Left renal pelvis (tissue), 4 donors: ENCODE measurements at regions not wholly inside any gene's neighbourhood (a gene's known extent, or its start where the extent isn't known, plus 50 kb on each side); places are given as distances from the start of the nearest gene placed in this dataset.
"Not testable (repeated sequence)": the region's sequence is repeated elsewhere in the genome, so short reads cannot be mapped to it uniquely, and the experiment has no call there.

Source experiments
- DNase-seq, 4 donors: peaks; one replicate each; pipeline ENCODE4 v3.0.0-alpha.2; 2013; ENCODE audit warnings: low read depth in 4 of 4, low spot score in 3 of 4

DNA sequence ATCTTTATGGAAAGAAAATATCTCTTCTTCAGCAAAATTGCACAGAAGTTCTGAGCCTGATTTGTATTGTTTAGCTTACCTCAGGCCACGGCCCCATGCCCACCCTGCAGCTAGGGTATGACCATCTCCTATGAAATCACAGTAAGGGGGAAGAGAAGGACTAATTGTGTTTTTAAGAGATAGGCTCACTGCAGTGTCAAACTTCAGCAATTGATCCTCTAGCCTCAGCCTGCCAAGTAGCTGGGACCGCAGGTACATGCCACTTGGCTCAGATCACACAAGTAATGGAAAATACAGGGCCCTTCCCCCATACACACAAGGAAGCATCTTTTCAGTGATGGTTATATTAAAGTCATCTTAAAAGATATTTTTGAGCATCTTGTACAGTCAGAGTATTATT, 60.0 kb downstream of the DMAC1 start:
- no peak for DNase-seq

DNA sequence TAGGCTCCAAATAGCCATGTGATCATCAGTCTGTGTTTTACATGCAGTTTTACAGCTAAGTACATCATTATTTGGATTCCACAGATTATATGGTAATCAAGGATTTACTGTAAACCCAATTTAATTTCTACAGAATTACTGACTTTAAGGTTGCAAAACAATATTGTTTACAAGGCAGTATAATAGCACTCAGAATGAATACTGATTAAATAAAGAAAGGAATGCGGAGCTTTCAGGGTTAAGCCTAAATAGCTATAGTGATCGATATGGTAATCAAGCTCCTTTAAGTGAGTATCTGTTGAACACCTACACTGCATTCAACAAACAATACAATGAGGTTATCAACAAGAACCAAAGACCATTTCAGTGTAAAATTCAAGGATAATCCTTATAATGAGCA, 64.3 kb downstream of the DMAC1 start:
- DNase-seq = no peak

DNA sequence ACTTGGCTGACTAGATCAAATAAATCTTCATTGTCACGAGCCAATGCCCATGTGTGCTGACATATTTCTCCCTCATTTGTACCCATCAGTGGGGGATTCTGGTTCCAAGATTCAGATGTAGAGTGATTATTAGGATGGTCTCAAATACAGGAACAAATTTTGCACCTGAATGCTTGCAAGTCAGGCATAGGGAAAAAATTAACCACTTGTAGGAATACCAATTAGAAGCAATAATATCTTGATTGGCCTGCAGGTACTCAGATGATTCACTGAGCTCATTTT, 69.5 kb downstream of the DMAC1 start:
- DNase-seq = no peak

DNA sequence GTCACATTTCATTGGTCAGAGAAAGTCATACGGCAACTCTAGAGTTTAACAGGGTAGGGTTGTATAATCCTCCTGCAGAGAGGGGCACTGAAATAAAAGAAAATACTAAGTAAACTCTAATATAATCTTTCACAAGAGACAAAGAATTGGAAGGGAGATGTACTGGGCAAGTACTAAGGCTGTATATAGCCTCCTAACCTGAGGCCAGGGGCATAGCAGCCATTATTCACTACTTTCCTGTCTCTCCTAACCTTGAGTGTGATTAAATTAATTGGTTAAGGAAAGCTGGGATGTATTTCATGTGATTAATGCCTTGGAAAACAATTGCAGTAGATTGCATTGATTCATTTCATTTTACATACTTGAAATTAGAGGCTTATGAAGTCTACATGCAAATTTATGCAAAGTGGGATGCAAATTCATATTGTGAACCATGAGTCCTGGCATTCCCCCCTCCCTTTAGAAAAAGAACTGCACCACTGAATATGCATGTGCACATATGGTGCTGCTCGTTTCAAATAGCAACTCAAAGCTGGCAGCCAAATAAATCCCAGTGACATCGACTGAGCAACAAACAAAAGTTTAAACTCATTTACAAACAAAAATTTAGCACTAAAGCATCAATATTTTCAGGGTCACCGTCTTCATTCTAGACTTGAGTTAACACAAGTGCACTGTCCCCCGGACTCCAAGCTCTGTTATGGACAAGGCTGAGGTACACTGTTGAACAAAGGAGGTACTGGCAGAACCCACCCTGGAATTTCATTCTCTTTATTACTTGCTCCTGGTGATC, 70.0 kb downstream of the DMAC1 start:
- DNase-seq = no peak

DNA sequence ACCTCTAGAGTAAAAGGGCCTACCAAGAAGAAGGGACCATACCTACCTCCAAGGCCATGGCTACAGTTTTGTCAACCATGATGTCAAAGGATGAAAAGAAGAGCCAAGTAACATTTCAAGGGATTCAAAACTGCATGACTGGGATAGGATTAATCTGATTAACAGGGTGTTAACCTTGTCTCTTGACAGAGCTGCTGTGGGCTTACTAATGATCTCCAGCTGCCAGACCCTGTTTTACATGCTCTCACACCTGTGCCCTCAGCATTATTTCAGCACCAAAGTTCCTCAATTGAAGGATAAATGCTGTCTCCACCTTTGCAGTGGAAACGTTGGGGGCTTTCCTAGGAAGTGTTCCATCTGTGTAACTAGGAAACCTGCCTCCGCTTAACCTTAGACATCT, 78.3 kb downstream of the DMAC1 start:
- no peak for DNase-seq

DNA sequence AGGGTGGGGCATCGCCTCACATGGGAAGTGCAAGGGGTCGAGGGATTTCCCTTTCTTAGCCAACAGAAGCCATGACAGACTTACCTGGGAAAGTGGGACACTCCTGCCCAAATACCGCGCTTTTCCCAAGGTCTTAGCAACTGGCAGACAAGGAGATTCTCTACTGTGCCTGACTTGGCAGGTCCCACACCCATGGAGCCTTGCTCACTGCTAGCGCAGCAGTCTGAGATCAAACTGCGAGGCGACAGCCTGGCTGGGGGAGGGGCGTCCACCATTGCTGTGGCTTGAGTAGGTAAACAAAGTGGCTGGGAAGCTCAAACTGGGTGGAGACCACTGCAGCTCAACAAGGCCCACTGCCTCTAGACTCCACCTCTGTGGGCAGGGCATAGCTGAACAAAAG, 86.5 kb downstream of the DMAC1 start:
- not testable (repeated sequence) for DNase-seq

DNA sequence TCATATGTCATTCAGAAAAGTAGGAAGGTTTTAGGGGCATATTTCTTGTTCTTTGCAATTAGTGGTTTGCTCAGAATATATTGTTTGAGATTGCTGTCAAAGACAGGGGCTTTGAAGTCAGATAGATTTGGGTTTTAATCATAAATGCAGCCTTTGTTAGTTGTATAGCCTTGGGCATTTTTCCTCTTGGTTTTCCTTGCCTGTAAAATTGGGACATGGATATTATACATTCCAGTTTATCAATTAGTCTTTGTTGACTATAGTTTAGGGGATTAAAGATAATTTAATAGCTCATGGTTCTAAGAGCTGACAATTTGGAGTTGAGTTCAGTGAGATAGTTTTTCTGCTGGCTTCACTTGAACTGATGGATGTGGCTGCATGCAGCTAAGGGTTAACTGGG, 88.9 kb downstream of the DMAC1 start:
- no peak for DNase-seq

DNA sequence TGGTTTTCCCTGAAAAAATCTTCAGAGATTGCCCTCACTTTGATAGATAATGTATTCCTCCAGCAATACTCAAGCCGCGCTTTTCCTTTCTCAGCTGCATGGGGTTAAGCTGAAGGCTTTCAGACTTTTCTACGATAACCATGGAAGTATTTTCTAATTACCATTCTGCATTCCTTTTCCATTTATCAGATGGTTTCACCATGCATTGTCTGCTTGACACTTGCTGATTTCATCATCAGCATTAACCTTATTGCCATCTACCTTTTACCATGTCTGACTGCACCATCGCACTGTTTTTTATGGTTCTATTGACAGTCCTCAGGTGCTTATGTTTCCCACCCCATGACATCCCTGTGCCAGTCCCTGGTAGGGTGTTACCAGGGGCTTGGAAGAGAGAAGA, 91.6 kb downstream of the DMAC1 start:
- no peak for DNase-seq

DNA sequence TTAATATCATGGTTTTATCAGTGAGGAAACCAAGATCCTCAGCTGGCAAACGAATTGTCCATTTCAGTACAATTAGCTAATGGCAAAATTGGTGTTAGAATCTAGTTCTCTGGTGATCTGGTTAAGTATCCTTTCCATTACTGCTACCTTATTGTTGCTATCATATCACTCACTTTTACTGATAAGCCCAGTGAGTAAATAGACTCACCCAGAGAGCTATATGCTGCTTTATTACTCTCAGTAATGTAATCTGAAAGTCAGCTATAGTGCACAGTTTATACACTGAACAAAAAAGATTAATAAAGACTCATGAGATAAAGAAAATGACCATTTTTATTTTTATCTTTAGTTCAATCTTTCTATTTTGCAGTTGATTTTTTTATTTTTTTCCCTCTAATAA, 95.0 kb downstream of the DMAC1 start:
- no peak for DNase-seq

DNA sequence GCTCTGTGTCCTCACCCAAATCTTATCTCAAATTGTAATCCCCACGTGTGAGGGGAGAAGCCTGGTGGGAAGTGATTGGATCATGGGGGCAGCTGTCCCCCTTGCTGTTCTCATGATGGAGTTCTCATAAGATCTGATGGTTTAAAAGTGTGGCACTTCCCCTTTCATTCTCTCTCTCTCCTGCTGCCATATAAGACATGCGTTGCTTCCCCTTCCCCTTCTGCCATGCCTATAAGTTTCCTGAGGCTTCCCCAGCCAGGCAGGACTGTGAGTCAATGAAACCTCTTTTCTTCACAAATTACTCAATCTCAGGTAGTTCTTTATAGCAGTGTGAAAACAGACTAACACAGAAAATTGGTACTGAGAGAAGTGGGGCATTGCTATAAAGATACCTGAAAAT, 107.7 kb downstream of the DMAC1 start:
- no peak for DNase-seq

DNA sequence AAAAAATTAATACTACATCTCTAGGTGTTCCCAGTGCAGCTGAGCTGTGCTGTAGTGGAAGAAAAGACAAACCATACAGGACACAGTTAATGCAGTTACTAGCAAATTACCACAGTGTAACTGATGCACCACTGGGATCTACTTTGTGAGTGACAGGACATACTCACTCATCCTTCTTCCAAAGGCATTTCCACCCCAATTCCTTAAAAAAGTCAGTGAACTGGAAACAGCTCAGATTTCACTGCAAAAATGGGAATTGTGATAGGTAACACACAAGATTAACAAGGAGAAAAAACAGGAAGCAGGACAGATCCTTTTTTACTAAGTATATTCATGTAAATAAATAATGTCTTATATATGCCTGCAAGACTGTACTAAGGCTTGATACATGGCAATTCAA, 109.6 kb downstream of the DMAC1 start:
- no peak for DNase-seq

DNA sequence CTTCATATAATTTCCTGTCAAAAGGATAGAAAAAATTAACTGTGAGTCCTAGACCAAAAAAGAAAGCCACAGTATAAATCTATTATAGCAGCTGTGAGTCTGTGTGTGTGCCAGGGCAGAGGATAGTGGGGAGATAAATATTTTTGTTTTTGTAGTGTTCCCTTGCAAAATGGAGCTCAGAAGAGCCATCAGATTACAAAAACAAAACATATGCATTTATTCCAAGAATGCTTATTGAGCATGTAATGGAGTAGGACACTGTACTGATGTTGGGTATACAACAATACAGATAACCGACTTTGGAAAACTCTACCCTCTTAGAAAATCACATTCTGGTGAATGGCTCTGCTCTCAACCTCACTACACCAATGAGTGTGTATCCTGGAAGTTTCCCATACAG, 111.0 kb downstream of the DMAC1 start:
- DNase-seq = no peak

DNA sequence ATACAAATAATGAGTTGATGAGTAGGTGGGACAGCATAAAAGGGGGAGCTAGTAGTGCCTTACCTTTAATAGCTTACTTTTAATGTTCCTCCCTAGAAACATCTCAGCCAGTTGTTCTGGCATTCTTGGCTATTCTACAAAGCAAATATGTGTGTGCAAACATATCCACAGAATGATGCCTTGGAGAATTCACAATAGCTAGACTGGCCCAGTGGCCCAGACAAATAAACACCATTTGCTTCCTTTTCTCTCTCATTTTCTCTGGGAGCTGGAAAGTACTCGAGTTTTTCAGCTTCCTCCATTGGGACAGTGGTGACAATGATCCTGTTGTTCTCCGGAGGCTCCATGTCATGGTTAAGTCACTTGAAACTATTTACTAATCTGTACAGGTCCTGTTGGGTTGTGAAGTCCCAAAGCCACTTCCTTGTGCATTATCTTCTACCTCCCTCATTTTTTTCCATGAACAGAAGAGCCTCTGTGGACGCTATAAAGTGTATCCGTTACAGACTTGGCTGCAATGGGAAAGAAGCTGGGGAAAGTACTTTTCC, 122.9 kb downstream of the DMAC1 start:
- DNase-seq = no peak

DNA sequence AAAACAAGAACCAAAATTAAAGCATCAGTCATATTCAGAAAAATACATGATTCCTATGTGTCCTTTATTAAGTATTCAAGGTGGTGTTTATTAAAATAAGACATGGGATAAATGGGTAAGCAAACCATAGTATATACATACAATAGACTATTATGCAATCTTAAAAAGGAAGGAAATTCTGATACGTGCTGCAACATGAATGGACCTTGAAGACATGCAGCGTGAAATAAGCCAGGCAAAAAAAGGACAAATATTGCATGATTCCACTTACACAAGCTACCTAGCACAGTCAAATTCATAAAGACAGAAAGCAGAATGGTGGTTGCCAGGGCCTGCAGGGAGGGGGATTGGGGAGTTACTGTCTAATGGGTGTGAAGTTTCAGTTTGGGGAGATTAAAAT, 127.7 kb downstream of the DMAC1 start:
- DNase-seq = no peak

DNA sequence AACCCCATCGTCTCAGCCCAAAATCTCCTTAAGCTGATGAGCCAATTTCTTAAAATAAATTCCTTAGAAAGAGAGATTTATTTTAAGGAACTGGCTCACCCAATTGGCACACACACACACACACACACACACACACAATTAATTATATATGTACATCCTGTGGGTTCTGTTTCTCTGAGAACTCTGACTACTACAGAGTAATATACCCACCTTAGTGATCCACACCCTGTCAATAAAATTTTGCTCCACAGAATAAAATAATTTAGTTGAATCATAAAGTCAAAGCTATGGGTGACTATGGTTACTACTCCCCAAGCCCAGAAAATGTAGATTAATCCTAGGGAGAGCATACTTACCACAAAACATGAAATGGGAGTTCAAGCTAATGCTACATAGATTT, 131.0 kb downstream of the DMAC1 start:
- no peak for DNase-seq

DNA sequence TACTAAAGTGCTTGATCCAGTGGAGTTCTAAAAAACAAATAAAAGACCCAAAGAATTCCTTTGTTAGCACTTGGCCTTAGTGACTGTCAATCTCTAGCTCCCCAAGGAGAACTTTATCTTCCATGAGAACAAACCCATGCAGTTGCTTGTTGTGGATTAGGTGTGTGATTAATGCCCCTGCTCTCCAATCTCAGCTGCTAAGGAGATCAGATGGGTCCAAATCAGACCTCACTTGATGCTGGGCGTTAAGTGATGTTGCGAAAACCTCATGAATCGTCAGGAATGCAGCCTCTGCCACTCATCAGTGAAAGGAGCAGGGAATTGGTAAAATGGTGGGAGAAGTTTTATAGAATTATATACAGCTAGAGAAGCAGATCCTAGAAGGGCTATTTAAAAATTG, 133.7 kb downstream of the DMAC1 start:
- DNase-seq = no peak

DNA sequence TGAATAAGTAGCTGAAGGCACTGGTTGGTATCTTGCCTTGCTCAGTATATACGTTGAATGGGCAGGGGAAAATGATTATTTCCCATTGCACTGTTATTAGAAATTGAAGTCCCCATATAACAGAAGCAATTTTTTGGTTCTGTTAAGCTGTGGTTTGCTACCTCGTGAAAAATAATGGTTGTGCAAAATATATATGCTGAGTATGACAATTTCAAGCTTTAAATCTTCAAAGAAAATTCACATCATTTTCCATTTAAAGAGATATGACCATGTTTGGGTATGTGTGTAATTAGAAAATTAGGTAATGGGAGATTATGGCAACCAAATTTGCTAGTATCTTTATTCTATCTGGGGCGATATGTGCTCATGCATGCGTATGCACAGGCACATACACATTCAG, 139.8 kb downstream of the DMAC1 start:
- DNase-seq = no peak

DNA sequence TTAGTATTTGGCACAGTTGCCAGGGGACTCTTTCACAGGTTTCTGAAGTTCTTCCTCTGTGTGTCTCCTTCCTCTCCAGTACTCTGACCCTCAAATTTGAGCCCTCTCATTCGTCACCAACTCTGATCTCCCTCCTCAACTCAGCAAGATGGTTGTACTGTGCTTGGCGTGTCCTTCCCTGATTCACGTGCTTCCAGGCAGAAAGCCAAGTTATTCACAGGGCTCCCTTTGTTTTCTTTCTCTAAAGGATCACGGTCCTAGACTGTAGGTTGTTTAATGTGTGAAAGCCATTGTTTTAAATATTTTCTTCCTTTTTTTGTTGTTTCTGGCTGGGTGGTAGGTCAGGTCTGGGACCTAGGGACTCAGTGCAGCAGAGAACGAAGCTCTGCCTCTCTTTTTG, 142.9 kb downstream of the DMAC1 start:
- DNase-seq = peak in 1 of 4 donors; percentile 7

DNA sequence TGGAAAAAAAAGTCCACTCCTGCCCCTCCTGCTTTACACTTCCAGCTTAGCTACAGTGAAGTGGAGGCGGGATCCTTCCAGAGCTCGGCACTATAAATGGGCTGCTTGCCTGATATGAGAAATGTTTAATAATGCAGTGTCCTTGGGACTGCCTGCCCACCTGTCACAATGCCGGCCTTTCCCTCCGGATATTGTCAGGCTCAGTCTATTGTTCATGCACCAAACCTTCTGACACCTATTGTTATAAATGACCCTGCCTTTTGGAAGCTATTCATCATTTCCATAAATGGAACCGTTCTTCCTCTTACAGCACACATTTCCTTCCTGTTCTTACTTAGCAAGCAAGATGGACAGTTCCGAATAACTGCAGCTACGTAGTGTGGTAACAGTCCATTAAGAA, 146.3 kb downstream of the DMAC1 start:
- DNase-seq = no peak

DNA sequence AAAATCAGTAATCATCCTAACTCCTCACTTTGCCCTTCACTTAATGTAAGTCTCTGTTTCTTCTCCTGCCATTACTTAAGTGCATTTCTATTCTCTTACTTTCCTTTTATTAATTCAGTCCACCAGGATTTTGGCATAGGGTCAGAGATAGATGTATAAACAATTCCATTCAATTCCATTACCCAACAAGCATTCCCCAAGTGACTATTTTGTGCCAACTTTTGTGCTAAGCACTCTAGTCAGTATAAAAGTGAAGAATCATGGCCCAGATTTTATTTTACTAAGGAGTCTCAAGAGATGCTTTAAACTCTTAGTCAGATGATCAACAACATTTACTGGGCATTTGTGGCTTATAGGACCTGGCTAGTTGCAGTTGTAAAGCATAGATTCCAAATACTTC, 159.3 kb downstream of the DMAC1 start:
- DNase-seq = no peak

DNA sequence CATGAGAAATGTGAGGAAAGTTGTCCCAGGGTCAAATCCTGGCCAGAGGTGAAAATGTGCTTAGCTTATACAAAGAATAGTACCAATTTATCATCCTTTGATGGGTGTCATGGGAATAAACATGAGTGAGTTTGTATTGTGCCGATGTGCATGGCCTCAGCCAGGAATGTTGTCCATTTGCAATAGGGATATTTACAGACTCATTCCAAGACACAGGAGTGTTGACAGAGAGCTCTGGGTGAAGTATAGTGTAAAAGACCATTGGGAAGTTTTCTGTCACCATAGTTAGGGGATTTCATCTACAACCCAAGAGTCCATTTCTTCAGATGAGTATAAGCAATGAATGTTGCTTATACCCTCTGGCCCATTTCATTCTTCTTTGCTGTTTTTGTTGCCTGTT, 160.1 kb downstream of the DMAC1 start:
- no peak for DNase-seq

DNA sequence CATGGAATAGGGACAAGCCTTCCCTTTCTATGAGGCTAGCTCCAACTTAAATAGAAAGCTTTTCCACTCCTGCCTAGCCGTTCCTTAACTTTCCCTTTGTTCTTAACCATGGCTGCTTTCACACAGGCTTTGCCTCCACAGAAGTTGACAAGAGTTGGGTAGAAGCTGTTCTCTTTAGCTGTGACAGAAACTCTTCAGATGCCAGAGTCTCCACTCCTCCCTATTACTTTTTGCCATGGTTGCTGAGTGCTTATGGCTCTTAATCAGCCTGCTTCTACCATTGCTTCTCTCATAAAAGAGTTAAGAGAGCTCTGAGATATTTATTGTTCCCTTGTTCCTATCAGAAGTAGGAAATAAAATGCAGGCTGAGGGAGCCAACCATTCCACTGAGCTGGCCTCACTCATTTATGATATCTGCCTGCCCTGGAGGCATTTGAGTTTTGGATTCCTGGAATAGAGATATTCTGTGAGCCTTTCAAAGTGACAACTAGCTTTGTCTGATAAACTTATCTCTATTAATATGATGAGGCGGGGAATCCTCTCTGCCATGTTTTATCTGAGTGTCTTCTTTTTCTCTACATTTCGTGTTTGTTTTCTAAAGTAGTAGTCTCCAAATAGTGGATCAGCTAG, 162.6 kb downstream of the DMAC1 start:
- DNase-seq = no peak

DNA sequence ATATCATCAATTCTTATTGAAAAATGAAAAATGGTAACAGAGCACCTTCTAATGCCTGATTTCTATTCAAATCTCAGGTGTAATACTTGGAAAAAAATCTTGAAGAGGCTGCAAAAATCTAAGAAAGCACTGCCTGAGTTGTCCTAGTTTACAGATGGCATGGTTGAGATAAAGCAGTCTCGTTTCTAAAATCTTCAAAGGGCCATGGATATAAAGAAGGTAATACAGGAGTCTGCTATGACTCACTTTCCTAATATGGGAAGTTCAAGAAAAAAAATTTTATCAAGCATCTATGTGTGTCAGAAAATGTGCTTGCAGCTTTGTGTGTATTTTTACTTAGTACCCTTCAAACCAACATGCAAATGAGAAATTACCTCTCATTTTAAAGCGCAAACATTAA, 163.3 kb downstream of the DMAC1 start:
- DNase-seq = no peak
